Transverse colon (tissue), 4 donors: ENCODE measurements at regions not wholly inside any gene's neighbourhood (a gene's known extent, or its start where the extent isn't known, plus 50 kb on each side); places are given as distances from the start of the nearest gene placed in this dataset.

Experiments
- EP300 ChIP-seq: sonication (generic); formaldehyde crosslinking; IDR thresholded peaks from one replicate; pipeline ENCODE4 v1.6.1; 2017; ENCODE audit warnings: antibody characterized with exemption, low read depth
- POLR2AphosphoS5 ChIP-seq, 3 donors: sonication (generic); formaldehyde crosslinking; IDR thresholded peaks; one replicate each; pipeline ENCODE4 v1.6.1; 2016; ENCODE audit warnings: antibody characterized with exemption in 3 of 3
- TF ChIP-seq, protein P1 (sequence below), 5 experiments: fragments of 200-600 bp in 3 of 5; fragments of 450-650 bp in 2 of 5; sonication (generic) in 3 of 5; IDR thresholded peaks; 1 replicate in 2 of 5; 2 replicates in 3 of 5; pipeline ENCODE4 v1.5.1; 2016 to 2017; ENCODE audit warnings: antibody characterized with exemption in 5 of 5, inconsistent platforms in 3 of 5, mild to moderate bottlenecking in 2 of 5, moderate library complexity in 1 of 5

DNA sequence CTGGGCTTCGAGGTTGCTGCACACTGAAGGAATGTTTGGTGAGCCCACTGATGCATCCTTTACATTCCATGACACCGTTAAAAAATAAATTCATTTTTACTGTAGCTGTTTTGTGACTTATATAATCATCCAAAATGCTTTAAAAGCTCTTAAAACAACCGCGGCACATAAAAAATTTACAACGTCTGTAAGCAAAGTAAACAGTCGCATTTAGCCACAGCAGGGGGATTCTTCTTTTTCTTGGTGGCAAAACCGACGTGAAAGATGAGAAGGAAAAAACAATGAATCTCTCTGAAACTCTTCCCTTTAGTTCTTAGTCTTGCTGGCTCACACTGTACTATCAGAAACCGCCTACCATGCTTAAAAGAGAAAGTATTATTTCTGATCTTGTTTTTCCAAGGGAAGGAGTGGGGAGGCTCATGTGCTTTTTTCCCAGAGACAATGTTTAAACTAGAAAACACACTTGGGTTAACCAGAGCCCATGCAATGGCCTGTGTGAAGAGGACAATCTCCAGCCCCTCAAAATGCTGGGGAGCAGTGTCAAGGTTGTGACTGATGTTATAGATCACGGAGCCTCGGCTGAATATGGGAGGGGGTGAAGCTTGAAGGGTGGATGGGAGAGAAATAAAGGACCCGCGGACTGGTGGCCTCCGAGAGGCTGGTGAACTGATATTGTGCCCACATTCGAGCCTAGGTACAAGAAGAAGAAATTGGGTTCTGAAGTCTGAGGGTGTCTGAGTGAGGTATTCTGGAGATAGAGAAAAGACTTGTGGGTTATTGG, 91.1 kb downstream of the IRF8 start:
- no peak for TF ChIP-seq POLR2AphosphoS5 (IDR thresholded peaks at IDR 0.05)
- TF ChIP-seq, protein P1, sequence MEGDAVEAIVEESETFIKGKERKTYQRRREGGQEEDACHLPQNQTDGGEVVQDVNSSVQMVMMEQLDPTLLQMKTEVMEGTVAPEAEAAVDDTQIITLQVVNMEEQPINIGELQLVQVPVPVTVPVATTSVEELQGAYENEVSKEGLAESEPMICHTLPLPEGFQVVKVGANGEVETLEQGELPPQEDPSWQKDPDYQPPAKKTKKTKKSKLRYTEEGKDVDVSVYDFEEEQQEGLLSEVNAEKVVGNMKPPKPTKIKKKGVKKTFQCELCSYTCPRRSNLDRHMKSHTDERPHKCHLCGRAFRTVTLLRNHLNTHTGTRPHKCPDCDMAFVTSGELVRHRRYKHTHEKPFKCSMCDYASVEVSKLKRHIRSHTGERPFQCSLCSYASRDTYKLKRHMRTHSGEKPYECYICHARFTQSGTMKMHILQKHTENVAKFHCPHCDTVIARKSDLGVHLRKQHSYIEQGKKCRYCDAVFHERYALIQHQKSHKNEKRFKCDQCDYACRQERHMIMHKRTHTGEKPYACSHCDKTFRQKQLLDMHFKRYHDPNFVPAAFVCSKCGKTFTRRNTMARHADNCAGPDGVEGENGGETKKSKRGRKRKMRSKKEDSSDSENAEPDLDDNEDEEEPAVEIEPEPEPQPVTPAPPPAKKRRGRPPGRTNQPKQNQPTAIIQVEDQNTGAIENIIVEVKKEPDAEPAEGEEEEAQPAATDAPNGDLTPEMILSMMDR (IDR thresholded peaks at IDR 0.05): no peak
- no peak for TF ChIP-seq EP300
